BLaER1 treated with 17β-estradiol and CSF1 and Interleukin-3, amounts not matched to agents 10 nM and 100 nM (cell line): ENCODE measurements at regions not wholly inside any gene's neighbourhood (a gene's known extent, or its start where the extent isn't known, plus 50 kb on each side); places are given as distances from the start of the nearest gene placed in this dataset.
"Not testable (repeated sequence)": the region's sequence is repeated elsewhere in the genome, so short reads cannot be mapped to it uniquely, and the experiment has no call there.

ENCODE experiments used
- H3K27ac ChIP-seq, 11 experiments: shearing (Covaris generic); formaldehyde crosslinking; 2 replicates each; pipeline ENCODE4 v1.8.1; 2022
- H3K27me3 ChIP-seq, 11 experiments: shearing (Covaris generic); formaldehyde crosslinking; 2 replicates each; pipeline ENCODE4 v1.8.1; 2022
- H3K36me3 ChIP-seq, 11 experiments: shearing (Covaris generic); formaldehyde crosslinking; 2 replicates each; pipeline ENCODE4 v1.8.1; 2022
- H3K4me1 ChIP-seq, 10 experiments: shearing (Covaris generic); formaldehyde crosslinking; 2 replicates each; pipeline ENCODE4 v1.8.1; 2022
- H3K4me2 ChIP-seq, 11 experiments: shearing (Covaris generic); formaldehyde crosslinking; 2 replicates each; pipeline ENCODE4 v1.8.1; 2022
- H3K4me3 ChIP-seq, 10 experiments: shearing (Covaris generic); formaldehyde crosslinking; 2 replicates each; pipeline ENCODE4 v1.8.1; 2022
- H3K9ac ChIP-seq, 11 experiments: shearing (Covaris generic); formaldehyde crosslinking; 2 replicates each; pipeline ENCODE4 v1.8.1; 2022
- H3K9me3 ChIP-seq, 11 experiments: shearing (Covaris generic); formaldehyde crosslinking; replicated peaks in 1 of 11; 2 replicates each; pipeline ENCODE4 v1.8.1; 2022
- H4K20me1 ChIP-seq, 11 experiments: shearing (Covaris generic); formaldehyde crosslinking; 2 replicates each; pipeline ENCODE4 v1.8.1; 2022
- Cebpa-rat ChIP-seq, 11 experiments: shearing (Covaris generic); IDR thresholded peaks; 2 replicates each; pipeline ENCODE4 v1.8.1; 2022

DNA sequence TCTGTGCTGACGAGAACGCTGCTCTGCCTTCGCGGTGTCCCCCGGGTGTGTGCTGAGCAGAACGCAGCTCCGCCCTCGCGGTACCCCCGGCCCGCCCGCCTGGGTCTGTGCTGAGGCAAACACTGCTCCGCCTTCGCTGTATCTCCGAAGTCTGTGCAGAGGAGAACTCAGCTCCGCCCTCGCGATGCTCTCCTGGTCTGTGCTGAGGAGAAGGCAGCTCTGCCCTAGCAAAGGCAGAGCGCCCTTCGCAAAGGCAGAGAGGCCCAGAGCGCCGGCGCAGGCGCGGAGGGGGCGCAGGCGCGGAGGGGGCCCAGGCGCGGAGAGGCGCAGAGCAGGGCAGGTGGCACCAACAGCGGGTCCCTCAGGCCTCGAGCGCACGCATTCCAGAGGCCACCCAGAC lies 1503.6 kb downstream of the FOXD4L5 start:
- H3K27ac ChIP-seq, H3K4me2 ChIP-seq, H3K4me3 ChIP-seq, H3K36me3 ChIP-seq, H3K4me1 ChIP-seq, H3K9ac ChIP-seq, H3K27me3 ChIP-seq, H4K20me1 ChIP-seq: not testable (repeated sequence)
- peaks cover 0 to 12% (median 7%) of the 10 kb centered on the region in 11 experiments; a peak in 12 of 22 replicates for H3K9me3 ChIP-seq

- not testable (repeated sequence) for H3K27me3 ChIP-seq, H3K27ac ChIP-seq, H3K4me3 ChIP-seq, H4K20me1 ChIP-seq, H3K36me3 ChIP-seq, H3K4me2 ChIP-seq, H3K4me1 ChIP-seq, H3K9ac ChIP-seq, H3K9me3 ChIP-seq
These were observed 1508.8 kb downstream of the FOXD4L5 start for GRCh38 chr9:63776220-63776619.

GRCh38 chr9:63775092-63775426 lies 1510.0 kb downstream of the FOXD4L5 start:
- H3K9ac ChIP-seq, H4K20me1 ChIP-seq, H3K36me3 ChIP-seq, H3K4me3 ChIP-seq, H3K4me1 ChIP-seq, H3K27me3 ChIP-seq, H3K27ac ChIP-seq, H3K9me3 ChIP-seq, H3K4me2 ChIP-seq: not testable (repeated sequence)

GRCh38 chr9:63774369-63775091 lies 1510.5 kb downstream of the FOXD4L5 start:
- not testable (repeated sequence) for H3K9ac ChIP-seq, H3K4me1 ChIP-seq, H3K27ac ChIP-seq, H4K20me1 ChIP-seq, H3K27me3 ChIP-seq, H3K4me3 ChIP-seq, H3K9me3 ChIP-seq, H3K36me3 ChIP-seq, H3K4me2 ChIP-seq

GRCh38 chr9:63762230-63762629 lies 1522.8 kb downstream of the FOXD4L5 start:
- H3K9me3 ChIP-seq, H3K4me3 ChIP-seq, H3K27ac ChIP-seq, H3K27me3 ChIP-seq, H3K4me1 ChIP-seq, H4K20me1 ChIP-seq, H3K36me3 ChIP-seq, H3K4me2 ChIP-seq, H3K9ac ChIP-seq: not testable (repeated sequence)

DNA sequence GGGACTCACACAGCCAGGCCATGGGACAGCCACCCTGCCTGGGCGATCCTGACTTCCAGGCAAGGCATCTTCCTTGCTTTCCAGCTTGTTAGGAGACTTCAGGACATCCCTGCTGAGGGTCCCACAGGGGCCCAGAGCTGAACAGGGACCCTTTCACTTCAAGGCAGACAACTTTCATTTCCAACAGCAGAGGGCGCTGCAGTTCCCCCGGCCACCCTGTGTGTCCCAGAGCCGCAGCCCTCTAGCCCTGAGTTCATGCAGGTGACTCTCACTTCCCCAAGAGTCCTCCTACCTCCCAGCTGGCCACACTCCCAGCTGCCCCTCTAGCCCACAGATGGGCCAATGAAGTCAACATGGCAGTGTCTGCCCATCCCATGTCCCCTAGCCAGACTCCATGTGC lies 1556.0 kb downstream of the FOXD4L5 start:
- H4K20me1 ChIP-seq, H3K36me3 ChIP-seq, H3K4me1 ChIP-seq, H3K27ac ChIP-seq, H3K4me2 ChIP-seq, H3K27me3 ChIP-seq, H3K9ac ChIP-seq, H3K4me3 ChIP-seq, H3K9me3 ChIP-seq: not testable (repeated sequence)

GRCh38 chr9:63728287-63728686 lies 1556.7 kb downstream of the FOXD4L5 start:
- Histone ChIP-seq H3K4me2 (no peak overlapping the region), H3K4me1 (no peaks in the 10 kb centered on the region), H3K4me3 (no peak overlapping the region), H4K20me1 (no peaks in the 10 kb centered on the region), H3K9ac (no peak overlapping the region), H3K27me3 (no peaks in the 10 kb centered on the region), H3K36me3 (no peaks in the 10 kb centered on the region), H3K9me3 (no peaks in the 10 kb centered on the region), H3K27ac (no peak overlapping the region)
- no peak for TF ChIP-seq Cebpa-rat (IDR thresholded peaks at IDR 0.05)

- not testable (repeated sequence) for H3K36me3 ChIP-seq, H3K4me3 ChIP-seq, H3K27ac ChIP-seq, H3K4me2 ChIP-seq, H3K4me1 ChIP-seq, H4K20me1 ChIP-seq, H3K9ac ChIP-seq, H3K27me3 ChIP-seq
- peaks cover 38 to 72% (median 65%) of the 10 kb centered on the region in 11 experiments for H3K9me3 ChIP-seq
These were observed 1576.7 kb downstream of the FOXD4L5 start for GRCh38 chr9:63708285-63708684.

DNA sequence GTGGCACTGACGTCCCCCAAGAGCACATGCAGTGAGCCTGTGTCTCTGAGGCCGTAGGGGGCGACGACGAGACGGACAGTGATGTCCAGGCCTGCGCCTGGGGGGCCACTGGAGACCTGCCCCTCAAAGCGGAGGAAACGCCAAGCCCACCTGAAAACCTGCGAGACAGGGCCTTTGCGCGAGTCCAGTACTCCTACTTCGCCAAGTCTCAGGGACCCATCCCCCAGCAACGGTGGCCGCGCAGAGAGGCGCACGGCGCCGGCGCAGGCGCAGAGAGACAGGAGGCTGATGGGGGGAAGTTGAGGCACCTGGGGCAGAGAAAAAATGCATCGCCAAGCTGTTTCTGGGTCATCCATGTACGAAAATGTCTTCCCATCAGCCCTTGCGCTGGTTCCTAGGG lies 1580.6 kb downstream of the FOXD4L5 start:
- H3K36me3 ChIP-seq, H3K4me3 ChIP-seq, H3K9ac ChIP-seq, H4K20me1 ChIP-seq, H3K4me2 ChIP-seq, H3K27me3 ChIP-seq, H3K4me1 ChIP-seq, H3K27ac ChIP-seq: not testable (repeated sequence)
- peaks cover 31 to 64% (median 53%) of the 10 kb centered on the region in 11 experiments for H3K9me3 ChIP-seq

DNA sequence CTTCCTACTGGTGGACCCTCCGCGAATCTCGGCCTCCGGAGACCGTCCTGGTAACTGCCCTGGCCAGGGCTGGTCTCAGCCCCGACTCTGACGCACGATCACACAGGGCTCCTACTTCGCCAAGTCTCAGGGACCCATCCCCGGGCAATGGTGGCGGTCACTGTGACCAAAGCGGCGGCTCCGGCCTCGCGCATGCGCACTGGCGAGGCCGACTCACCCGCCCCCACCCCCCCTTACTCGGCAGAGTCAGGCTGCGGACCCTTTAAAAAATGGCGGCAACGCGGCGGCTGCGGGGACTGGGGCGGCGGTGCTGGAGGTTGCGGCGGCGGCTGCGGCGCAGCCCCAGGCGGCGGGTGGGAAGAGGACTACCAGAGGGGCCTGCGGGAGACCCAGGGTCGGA lies 1581.3 kb downstream of the FOXD4L5 start:
- H3K4me2 ChIP-seq, H3K27me3 ChIP-seq, H3K27ac ChIP-seq, H4K20me1 ChIP-seq, H3K4me3 ChIP-seq, H3K9ac ChIP-seq, H3K36me3 ChIP-seq, H3K4me1 ChIP-seq: not testable (repeated sequence)
- H3K9me3 ChIP-seq = peaks cover 28 to 62% (median 49%) of the 10 kb centered on the region in 11 experiments

DNA sequence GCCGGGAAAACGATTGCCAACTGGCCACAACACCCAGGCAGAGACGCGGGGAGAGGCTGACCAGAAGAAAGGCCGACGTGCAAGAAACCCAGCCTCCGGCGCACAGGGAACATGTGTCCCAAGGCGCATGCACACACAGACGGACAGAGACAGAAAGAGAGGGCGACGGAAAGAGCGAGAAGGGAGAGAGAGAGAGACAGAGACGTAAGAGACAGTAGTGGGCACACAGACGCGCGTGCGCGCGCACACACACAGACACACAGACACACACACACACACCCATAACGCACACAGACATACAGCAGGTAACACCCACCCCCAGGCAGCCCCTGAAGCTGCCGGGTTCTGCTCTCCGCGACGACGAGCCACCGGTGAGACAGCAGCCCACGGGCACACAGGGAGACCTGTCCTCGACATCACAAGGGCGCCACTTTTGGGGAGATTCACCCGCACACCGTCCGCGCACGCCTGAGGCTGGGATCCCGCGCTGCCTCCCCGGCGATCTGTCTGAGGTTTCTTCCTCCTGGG lies 1581.8 kb downstream of the FOXD4L5 start:
- not testable (repeated sequence) for H3K4me3 ChIP-seq, H3K27ac ChIP-seq, H3K4me1 ChIP-seq, H3K9ac ChIP-seq, H4K20me1 ChIP-seq, H3K27me3 ChIP-seq, H3K4me2 ChIP-seq, H3K36me3 ChIP-seq
- H3K9me3 ChIP-seq = peaks cover 24 to 57% (median 45%) of the 10 kb centered on the region in 11 experiments
